GM12878 (cell line): ENCODE measurements at regions not wholly inside any gene's neighbourhood (a gene's known extent, or its start where the extent isn't known, plus 50 kb on each side); places are given as distances from the start of the nearest gene placed in this dataset.

Source experiments
- ATAC-seq: fragments of 200-7000 bp; cut with Tn5 transposase; 3 replicates; pipeline ENCODE4 v1.9.1; 2020; ENCODE audit warnings: mild to moderate bottlenecking, moderate library complexity
- BruUV-seq: library from RNA; stranded (reverse); fragments of 400-500 nt; replicated peaks from 2 replicates; lab custom pipeline; 2021; lab: Mats Ljungman, UMichigan
- CTCF ChIA-PET: fragments of 300-600 bp; sonication (Branson Sonifier 250); formaldehyde crosslinking; extraction: SDS; loops from one replicate; lab custom pipeline; 2021; ENCODE audit warnings: inconsistent platforms; lab: Yijun Ruan, JAX
- POLR2A ChIA-PET: fragments of 350-600 bp; formaldehyde crosslinking; extraction: SDS; loops from one replicate; lab custom pipeline; 2021; ENCODE audit warnings: inconsistent platforms; lab: Charles Lee
- RAD21 ChIA-PET: fragments of 300-600 bp; sonication (Branson Sonifier 250); formaldehyde crosslinking; loops from one replicate; lab custom pipeline; 2023; ENCODE audit warnings: antibody characterized with exemption; ENCODE audit not compliant: unreplicated experiment; lab: Charles Lee
- SMC1A ChIA-PET: fragments of 300-600 bp; sonication (Branson Sonifier 250); formaldehyde crosslinking; loops from one replicate; lab custom pipeline; 2023; ENCODE audit not compliant: unreplicated experiment, uncharacterized antibody; lab: Charles Lee
- DNase-seq: peaks from one replicate; pipeline ENCODE4 v3.0.0-alpha.2; 2011; ENCODE audit warnings: low read depth, low spot score
- FAIRE-seq: peaks from 3 replicates; lab custom pipeline; 2011; peaks lifted over from hg19 to GRCh38; lab: Jason Lieb, UNC
- H2AFZ ChIP-seq: 2 replicates; pipeline ENCODE4 v1.6.0; 2011; ENCODE audit warnings: low read depth, low read length, control low read depth; ENCODE audit not compliant: control insufficient read depth
- H3K27ac ChIP-seq: 2 replicates; pipeline ENCODE4 v1.5.1; 2011; ENCODE audit warnings: control low read depth; ENCODE audit not compliant: control insufficient read depth, insufficient read depth
- H3K27me3 ChIP-seq, 2 experiments: replicated peaks in 1 of 2; 2 replicates each; pipeline versions ENCODE4 v1.6.0 to v1.6.1; 2011; ENCODE audit warnings: low read length in 1 of 2; ENCODE audit not compliant: control insufficient read depth in 2 of 2, insufficient read depth in 2 of 2
- H3K36me3 ChIP-seq, 2 experiments: 2 replicates each; pipeline ENCODE4 v1.5.1; 2011; ENCODE audit warnings: low read length in 1 of 2; ENCODE audit not compliant: control insufficient read depth in 2 of 2, insufficient read depth in 2 of 2
- H3K4me1 ChIP-seq: 2 replicates; pipeline ENCODE4 v1.6.1; 2011; ENCODE audit warnings: mild to moderate bottlenecking, low read length, moderate library complexity, mixed read lengths; ENCODE audit not compliant: control insufficient read depth, insufficient read depth
- H3K4me2 ChIP-seq: 2 replicates; pipeline ENCODE4 v1.6.0; 2011; ENCODE audit warnings: control low read depth; ENCODE audit not compliant: control insufficient read depth, insufficient read depth
- H3K4me3 ChIP-seq: fragments of 200-600 bp; sonication (generic); 2 replicates; pipeline ENCODE4 v1.5.1; 2016
- H3K79me2 ChIP-seq: 2 replicates; pipeline ENCODE4 v1.6.0; 2011; ENCODE audit warnings: low read length; ENCODE audit not compliant: control insufficient read depth, insufficient read depth
- H3K9ac ChIP-seq: 2 replicates; pipeline ENCODE4 v1.8.0; 2011; ENCODE audit warnings: low read length, control low read depth, mixed read lengths; ENCODE audit not compliant: control insufficient read depth, insufficient read depth
- H3K9me3 ChIP-seq: replicated peaks from 3 replicates; pipeline ENCODE4 v1.5.1; 2011; ENCODE audit warnings: mild to moderate bottlenecking, low read length; ENCODE audit not compliant: control insufficient read depth, insufficient read depth
- H4K20me1 ChIP-seq: 2 replicates; pipeline ENCODE4 v1.6.0; 2011; ENCODE audit not compliant: control insufficient read depth, insufficient read depth
- BCL11A ChIP-seq: IDR thresholded peaks from 2 replicates; pipeline ENCODE4 v1.6.1; 2011; ENCODE audit warnings: low read depth, low read length
- CHD1 ChIP-seq: IDR thresholded peaks from 2 replicates; pipeline ENCODE4 v1.6.1; 2012; ENCODE audit warnings: low read depth, low read length, improper control_type of control experiment
- E4F1 ChIP-seq: fragments of 450-650 bp; IDR thresholded peaks from 2 replicates; pipeline ENCODE4 v1.6.1; 2018; ENCODE audit warnings: borderline replicate concordance, mild to moderate bottlenecking; ENCODE audit not compliant: partially characterized antibody
- ESRRA ChIP-seq: IDR thresholded peaks from 2 replicates; pipeline ENCODE4 v1.6.1; 2012; ENCODE audit warnings: mild to moderate bottlenecking, low read length, improper control_type of control experiment
- ETV6 ChIP-seq, 2 experiments: fragments of 450-650 bp in 1 of 2; IDR thresholded peaks in 1 of 2; conservative IDR thresholded peaks in 1 of 2; 2 replicates each; pipeline ENCODE4 v1.6.1; 2014; ENCODE audit warnings: antibody characterized with exemption in 1 of 2, borderline replicate concordance in 1 of 2, low read depth in 1 of 2, mild to moderate bottlenecking in 1 of 2, moderate library complexity in 1 of 2
- FOXM1 ChIP-seq: IDR thresholded peaks from 2 replicates; pipeline ENCODE4 v1.6.1; 2012; ENCODE audit warnings: low read depth, mild to moderate bottlenecking, inconsistent platforms, low read length, moderate library complexity
- IKZF1 ChIP-seq: fragments of 450-650 bp; conservative IDR thresholded peaks from 2 replicates; pipeline ENCODE4 v1.6.1; 2017; ENCODE audit warnings: antibody characterized with exemption, mild to moderate bottlenecking
- KAT2A ChIP-seq: conservative IDR thresholded peaks from 2 replicates; pipeline ENCODE4 v1.6.1; 2011; ENCODE audit warnings: low read depth, low read length; ENCODE audit not compliant: control insufficient read depth
- MEF2A ChIP-seq: IDR thresholded peaks from 2 replicates; pipeline ENCODE4 v1.6.1; 2011; ENCODE audit warnings: low read depth, mild to moderate bottlenecking, low read length, moderate library complexity; ENCODE audit not compliant: insufficient read depth
- MLLT1 ChIP-seq: fragments of 450-650 bp; IDR thresholded peaks from 2 replicates; pipeline ENCODE4 v1.6.1; 2016; ENCODE audit warnings: mild to moderate bottlenecking
- MXI1 ChIP-seq: fragments of 150-350 bp; IDR thresholded peaks from 2 replicates; pipeline ENCODE4 v1.6.1; 2011; ENCODE audit warnings: low read depth, mild to moderate bottlenecking, inconsistent platforms, low read length, improper control_type of control experiment
- NR2C1 ChIP-seq: fragments of 450-650 bp; IDR thresholded peaks from 2 replicates; pipeline ENCODE4 v1.6.1; 2017; ENCODE audit warnings: antibody characterized with exemption, mild to moderate bottlenecking, moderate library complexity
- PML ChIP-seq: IDR thresholded peaks from 2 replicates; pipeline ENCODE4 v1.6.1; 2012; ENCODE audit warnings: low read length, inconsistent platforms
- RB1 ChIP-seq: fragments of 450-650 bp; formaldehyde crosslinking; IDR thresholded peaks from 2 replicates; pipeline ENCODE4 v1.6.1; 2017; ENCODE audit warnings: mild to moderate bottlenecking, borderline replicate concordance
- SIN3A ChIP-seq: IDR thresholded peaks from 2 replicates; pipeline ENCODE4 v1.6.1; 2012; ENCODE audit warnings: low read depth, low read length, improper control_type of control experiment
- YBX1 ChIP-seq: fragments of 450-650 bp; IDR thresholded peaks from 2 replicates; pipeline ENCODE4 v1.6.1; 2016; ENCODE audit warnings: antibody characterized with exemption
- ZBTB4 ChIP-seq: fragments of 450-650 bp; formaldehyde crosslinking; IDR thresholded peaks from 2 replicates; pipeline ENCODE4 v1.4.0; 2022; ENCODE audit warnings: mild to moderate bottlenecking, moderate library complexity
- ZNF622 ChIP-seq: fragments of 450-650 bp; IDR thresholded peaks from 2 replicates; pipeline ENCODE4 v1.6.1; 2017; ENCODE audit warnings: mild to moderate bottlenecking, inconsistent platforms
- WGBS: methylation state at CpG from one replicate; pipeline ENCODE4 v1.1.6; 2016; ENCODE audit warnings: low lambda C conversion rate; ENCODE audit not compliant: insufficient replicate concordance, insufficient coverage; ENCODE audit errors: missing lambda C conversion rate; 5-methylcytosine and 5-hydroxymethylcytosine counted together
- in situ Hi-C: fragments of 300-500 bp; cut with MboI; formaldehyde crosslinking; loops from 9 replicates; pipeline ENCODE4 v1.14.3; 2018; ENCODE audit warnings: mixed read lengths
- intact Hi-C: fragments of 100-400 bp; cut with micrococcal nuclease; formaldehyde crosslinking; loops from one replicate; pipeline ENCODE4 v1.14.2; 2022; ENCODE audit not compliant: unreplicated experiment

- no peak for TF ChIP-seq RB1
- no peak for TF ChIP-seq BCL11A
- no peak for TF ChIP-seq MLLT1
- no peak for TF ChIP-seq MXI1
Observed at GRCh38 chr17:65283704-65284103, 146.5 kb downstream of the RGS9 start (continued).

GRCh38 chr17:65279456-65279855, 142.3 kb downstream of the RGS9 start:
- H3K79me2 ChIP-seq, result no peaks in the 10 kb centered on the region
- POLR2A ChIA-PET, result interaction anchor here (0.6 kb wide), 1 partner anchor 737 kb away, joined by 3 read pairs; no protein-coding TSS in a partner anchor
- TF ChIP-seq CHD1 (no peak), KAT2A (no peak), IKZF1 (no peak), FOXM1 (no peak), ETV6 (conservative IDR thresholded peaks at IDR 0.05 in 1 of 2, IDR thresholded peaks at IDR 0.05 in 1 of 2; ENCODE audit: borderline replicate concordance in 1 of 2, low read depth in 1 of 2) (no peak), NR2C1 (no peak), MEF2A (no peak), ZBTB4 (CRISPR knock-in tag) (no peak), RB1 (no peak), ZNF622 (no peak), E4F1 (no peak), YBX1 (no peak), ESRRA (no peak), SIN3A (no peak), PML (no peak), MXI1 (no peak)

More at GRCh38 chr17:65279456-65279855, 142.3 kb downstream of the RGS9 start:
- ATAC-seq, result no peak
- no peak overlapping the region for H2AFZ ChIP-seq
- H3K4me2 ChIP-seq, result no peak overlapping the region
- CTCF ChIA-PET, result interaction anchor here (0.6 kb wide), 1 partner anchor 18 kb away, joined by 3 read pairs; no protein-coding TSS in a partner anchor
- H3K9me3 ChIP-seq, result no peaks in the 10 kb centered on the region
- no peak overlapping the region for H3K9ac ChIP-seq
- no peak overlapping the region for H3K4me3 ChIP-seq
- DNase-seq, result no peak
- no TSS peak for BruUV-seq
- no peaks in the 10 kb centered on the region for H4K20me1 ChIP-seq
- in situ Hi-C loops, result loop anchor here (25.0 kb wide), 1 partner anchor 708 kb away; no protein-coding TSS in a partner anchor
- intact Hi-C loops, result no loop called here
- H3K36me3 ChIP-seq, result no peaks in the 10 kb centered on the region
- RAD21 ChIA-PET, result no interaction called here
- no peaks in the 10 kb centered on the region for H3K4me1 ChIP-seq
- H3K27ac ChIP-seq, result no peak overlapping the region
- 0% methylated on average over 2 of the region's 2 CpGs for WGBS
- FAIRE-seq, result no peak
- SMC1A ChIA-PET, result no interaction called here
- no peaks in the 10 kb centered on the region; a peak in 2 of 4 replicates for H3K27me3 ChIP-seq
